ENCODE measurements at regions not wholly inside any gene's neighbourhood (a gene's known extent, or its start where the extent isn't known, plus 50 kb on each side); places are given as distances from the start of the nearest gene placed in this dataset.

DNA sequence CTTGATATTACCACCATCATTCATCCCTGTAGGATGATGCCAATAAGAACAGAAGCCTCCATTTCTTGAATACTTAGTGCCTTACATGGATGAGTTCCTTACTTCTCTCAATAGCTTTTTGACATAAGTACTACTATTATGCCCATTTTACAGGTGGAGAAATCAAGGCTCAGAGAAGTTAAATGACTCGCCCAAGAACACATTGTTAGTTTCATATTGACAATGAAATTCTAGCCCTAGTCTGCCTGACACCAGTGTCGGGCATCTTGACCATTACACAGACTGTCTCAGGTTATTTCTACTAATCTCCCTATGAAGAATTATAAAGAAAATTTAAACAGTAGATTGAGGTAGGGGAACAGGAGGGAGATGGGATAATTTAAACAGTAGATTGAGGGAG is 52.5 kb upstream of the ARL8B start:
- CTCF ChIA-PET (ENCODE audit: unreplicated experiment): no interaction called here
- no TSS peak for BruUV-seq (replicated peaks)
- H3K27ac ChIP-seq (ENCODE audit: low read depth, low read length, poor library complexity, severe bottlenecking): no peak overlapping the region

DNA sequence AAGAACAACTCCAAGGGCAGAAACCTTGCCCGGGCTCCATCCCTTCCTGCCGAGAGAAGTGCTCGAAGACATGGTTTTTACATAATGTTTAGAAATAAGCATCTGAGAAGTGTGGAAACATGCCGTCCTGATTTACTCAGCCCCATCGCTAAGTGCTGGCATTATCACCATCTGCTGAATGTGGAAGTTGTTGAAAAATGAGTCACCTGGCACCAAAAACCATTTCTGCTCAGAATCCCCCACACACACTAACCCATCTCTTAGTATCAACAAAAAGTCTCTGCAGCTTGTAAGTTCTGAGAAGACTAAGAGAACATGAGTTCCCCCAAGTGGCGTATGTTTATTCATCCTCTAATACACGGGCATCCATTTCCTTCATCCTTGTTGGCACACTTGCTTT is 51.0 kb upstream of the ARL8B start:
- no peak overlapping the region for H2AFZ ChIP-seq (ENCODE audit: low read length)
- no peak overlapping the region for H3K4me2 ChIP-seq (ENCODE audit: low read length)
- no peaks in the 10 kb centered on the region for H3K9me3 ChIP-seq (ENCODE audit: low read length)
- no peaks in the 10 kb centered on the region for H4K20me1 ChIP-seq (ENCODE audit: insufficient read depth, low read length)
- H3K9me2 ChIP-seq (ENCODE audit: insufficient read depth, low read length): no peaks in the 10 kb centered on the region
- no peaks in the 10 kb centered on the region for H3K4me1 ChIP-seq (ENCODE audit: insufficient read depth, low read length, poor library complexity, severe bottlenecking)
- no peak overlapping the region for H3K4me3 ChIP-seq (ENCODE audit: low read depth, low read length, poor library complexity, severe bottlenecking)
- ChIA-PET CTCF (ENCODE audit: unreplicated experiment) (no interaction called here), POLR2A (interaction anchor here (0.6 kb wide), 1 partner anchor 335 kb away, joined by 3 read pairs; no protein-coding TSS in a partner anchor)
- no peak overlapping the region for H3K27ac ChIP-seq (ENCODE audit: low read depth, low read length, poor library complexity, severe bottlenecking)
- no TSS peak for BruUV-seq (replicated peaks)
- intact Hi-C loops (cut with micrococcal nuclease; ENCODE audit: unreplicated experiment): no loop called here
- TF ChIP-seq EZH2phosphoT487 (IDR thresholded peaks at IDR 0.05; ENCODE audit: borderline replicate concordance, low read depth, low read length): no peak
- TF ChIP-seq, protein P1, sequence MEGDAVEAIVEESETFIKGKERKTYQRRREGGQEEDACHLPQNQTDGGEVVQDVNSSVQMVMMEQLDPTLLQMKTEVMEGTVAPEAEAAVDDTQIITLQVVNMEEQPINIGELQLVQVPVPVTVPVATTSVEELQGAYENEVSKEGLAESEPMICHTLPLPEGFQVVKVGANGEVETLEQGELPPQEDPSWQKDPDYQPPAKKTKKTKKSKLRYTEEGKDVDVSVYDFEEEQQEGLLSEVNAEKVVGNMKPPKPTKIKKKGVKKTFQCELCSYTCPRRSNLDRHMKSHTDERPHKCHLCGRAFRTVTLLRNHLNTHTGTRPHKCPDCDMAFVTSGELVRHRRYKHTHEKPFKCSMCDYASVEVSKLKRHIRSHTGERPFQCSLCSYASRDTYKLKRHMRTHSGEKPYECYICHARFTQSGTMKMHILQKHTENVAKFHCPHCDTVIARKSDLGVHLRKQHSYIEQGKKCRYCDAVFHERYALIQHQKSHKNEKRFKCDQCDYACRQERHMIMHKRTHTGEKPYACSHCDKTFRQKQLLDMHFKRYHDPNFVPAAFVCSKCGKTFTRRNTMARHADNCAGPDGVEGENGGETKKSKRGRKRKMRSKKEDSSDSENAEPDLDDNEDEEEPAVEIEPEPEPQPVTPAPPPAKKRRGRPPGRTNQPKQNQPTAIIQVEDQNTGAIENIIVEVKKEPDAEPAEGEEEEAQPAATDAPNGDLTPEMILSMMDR (conservative IDR thresholded peaks at IDR 0.05; ENCODE audit: low read length): no peak
- no peak for DNase-seq (ENCODE audit: low spot score)
- no peaks in the 10 kb centered on the region for H3K79me2 ChIP-seq (ENCODE audit: insufficient read depth, low read depth, low read length)
- no peaks in the 10 kb centered on the region for H3K36me3 ChIP-seq (ENCODE audit: insufficient read depth, low read length)

More for the DNA sequence above, 52.5 kb upstream of the ARL8B start:
- no peaks in the 10 kb centered on the region for H4K20me1 ChIP-seq (ENCODE audit: insufficient read depth, low read length)
- H3K79me2 ChIP-seq (ENCODE audit: insufficient read depth, low read depth, low read length): no peaks in the 10 kb centered on the region
- intact Hi-C loops (cut with micrococcal nuclease; ENCODE audit: unreplicated experiment): no loop called here
- H3K9me2 ChIP-seq (ENCODE audit: insufficient read depth, low read length): no peaks in the 10 kb centered on the region
- TF ChIP-seq, protein P1 (conservative IDR thresholded peaks at IDR 0.05; ENCODE audit: low read length): no peak
- no peak for TF ChIP-seq EZH2phosphoT487 (IDR thresholded peaks at IDR 0.05; ENCODE audit: borderline replicate concordance, low read depth, low read length)
- POLR2A ChIA-PET: no interaction called here
- H3K36me3 ChIP-seq (ENCODE audit: insufficient read depth, low read length): no peaks in the 10 kb centered on the region
- H3K4me1 ChIP-seq (ENCODE audit: insufficient read depth, low read length, poor library complexity, severe bottlenecking): no peaks in the 10 kb centered on the region
- H3K4me2 ChIP-seq (ENCODE audit: low read length): no peak overlapping the region
- H2AFZ ChIP-seq (ENCODE audit: low read length): no peak overlapping the region
- no peak overlapping the region for H3K4me3 ChIP-seq (ENCODE audit: low read depth, low read length, poor library complexity, severe bottlenecking)
- no peaks in the 10 kb centered on the region for H3K9me3 ChIP-seq (ENCODE audit: low read length)
- no peak for DNase-seq (ENCODE audit: low spot score)

DNA sequence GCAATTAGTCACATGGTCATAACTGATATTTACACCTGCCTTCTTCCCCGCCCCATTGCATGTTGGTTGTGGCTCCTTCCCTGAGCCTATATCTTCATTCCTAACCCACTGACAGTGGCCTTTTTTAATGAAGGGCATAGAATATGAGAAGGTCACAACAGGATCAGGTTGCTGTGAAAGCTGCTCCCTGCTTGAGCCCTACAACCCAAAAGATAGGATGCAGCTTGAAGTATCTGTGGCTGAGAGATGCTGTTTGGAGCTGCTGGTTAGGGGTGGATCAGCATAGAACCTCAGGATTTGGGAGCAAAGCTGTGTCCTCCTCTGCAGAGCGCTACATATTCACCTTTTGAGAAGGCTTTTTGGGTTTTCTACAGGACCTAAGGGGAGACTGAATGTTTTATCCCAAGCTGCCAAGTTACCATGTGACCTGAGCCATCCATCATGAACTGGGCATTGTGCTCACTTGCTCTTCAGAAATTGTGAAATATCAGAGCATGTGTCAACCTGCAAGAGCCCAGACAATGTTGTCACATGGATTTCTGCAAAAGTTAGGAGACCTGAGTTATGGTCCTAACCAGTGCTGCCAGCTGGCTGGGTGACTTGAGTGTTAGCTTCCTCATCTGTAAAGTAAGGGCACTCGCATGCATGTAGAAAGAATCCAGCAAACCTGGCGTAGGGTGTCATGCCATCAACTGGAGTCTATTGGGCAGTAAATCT is 49.8 kb upstream of the ARL8B start:
- Histone ChIP-seq H3K9me2 (ENCODE audit: insufficient read depth, low read length) (no peaks in the 10 kb centered on the region), H2AFZ (ENCODE audit: low read length) (no peak overlapping the region), H3K36me3 (ENCODE audit: insufficient read depth, low read length) (no peaks in the 10 kb centered on the region), H3K27ac (ENCODE audit: low read depth, low read length, poor library complexity, severe bottlenecking) (no peak overlapping the region), H3K4me1 (ENCODE audit: insufficient read depth, low read length, poor library complexity, severe bottlenecking) (no peaks in the 10 kb centered on the region), H3K4me3 (ENCODE audit: low read depth, low read length, poor library complexity, severe bottlenecking) (no peak overlapping the region), H4K20me1 (ENCODE audit: insufficient read depth, low read length) (no peaks in the 10 kb centered on the region), H3K4me2 (ENCODE audit: low read length) (no peak overlapping the region), H3K9me3 (ENCODE audit: low read length) (no peaks in the 10 kb centered on the region), H3K79me2 (ENCODE audit: insufficient read depth, low read depth, low read length) (no peaks in the 10 kb centered on the region)
- CTCF ChIA-PET (ENCODE audit: unreplicated experiment): no interaction called here
- TF ChIP-seq, protein P1 (conservative IDR thresholded peaks at IDR 0.05; ENCODE audit: low read length): no peak
- no peak for TF ChIP-seq EZH2phosphoT487 (IDR thresholded peaks at IDR 0.05; ENCODE audit: borderline replicate concordance, low read depth, low read length)
- BruUV-seq (replicated peaks): no TSS peak
- intact Hi-C loops (cut with micrococcal nuclease; ENCODE audit: unreplicated experiment): no loop called here
- POLR2A ChIA-PET: no interaction called here
- no peak for DNase-seq (ENCODE audit: low spot score)

Measured in OCI-LY7 (cell line).